ENCODE measurements at regions not wholly inside any gene's neighbourhood (a gene's known extent, or its start where the extent isn't known, plus 50 kb on each side); places are given as distances from the start of the nearest gene placed in this dataset.

DNA sequence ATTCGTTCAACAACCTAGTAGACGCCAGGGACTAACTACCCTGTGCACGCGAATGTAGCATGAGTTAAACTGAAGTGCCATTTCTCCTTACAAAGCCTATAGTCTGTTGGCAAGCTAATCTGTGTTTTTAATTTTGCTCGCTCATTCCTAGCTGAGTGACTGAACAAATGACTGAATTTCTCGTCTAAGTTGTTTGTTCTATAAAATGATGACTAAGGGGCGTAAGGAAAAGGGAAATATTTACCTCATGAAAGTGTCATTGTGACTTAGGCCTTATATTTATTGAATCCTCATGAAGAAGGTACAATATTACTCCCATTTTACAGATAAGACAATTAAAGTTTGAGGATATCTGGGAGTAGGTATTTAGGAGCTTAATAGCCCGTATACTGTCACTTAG, 818.3 kb upstream of the ALCAM start:
- ChIA-PET POLR2A (no interaction called here), CTCF (no interaction called here)
- TF ChIP-seq, protein P1, sequence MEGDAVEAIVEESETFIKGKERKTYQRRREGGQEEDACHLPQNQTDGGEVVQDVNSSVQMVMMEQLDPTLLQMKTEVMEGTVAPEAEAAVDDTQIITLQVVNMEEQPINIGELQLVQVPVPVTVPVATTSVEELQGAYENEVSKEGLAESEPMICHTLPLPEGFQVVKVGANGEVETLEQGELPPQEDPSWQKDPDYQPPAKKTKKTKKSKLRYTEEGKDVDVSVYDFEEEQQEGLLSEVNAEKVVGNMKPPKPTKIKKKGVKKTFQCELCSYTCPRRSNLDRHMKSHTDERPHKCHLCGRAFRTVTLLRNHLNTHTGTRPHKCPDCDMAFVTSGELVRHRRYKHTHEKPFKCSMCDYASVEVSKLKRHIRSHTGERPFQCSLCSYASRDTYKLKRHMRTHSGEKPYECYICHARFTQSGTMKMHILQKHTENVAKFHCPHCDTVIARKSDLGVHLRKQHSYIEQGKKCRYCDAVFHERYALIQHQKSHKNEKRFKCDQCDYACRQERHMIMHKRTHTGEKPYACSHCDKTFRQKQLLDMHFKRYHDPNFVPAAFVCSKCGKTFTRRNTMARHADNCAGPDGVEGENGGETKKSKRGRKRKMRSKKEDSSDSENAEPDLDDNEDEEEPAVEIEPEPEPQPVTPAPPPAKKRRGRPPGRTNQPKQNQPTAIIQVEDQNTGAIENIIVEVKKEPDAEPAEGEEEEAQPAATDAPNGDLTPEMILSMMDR (IDR thresholded peaks at IDR 0.05; ENCODE audit: insufficient read depth in 1 of 2, low read depth in 1 of 2, low read length in 1 of 2, severe bottlenecking in 1 of 2, unreplicated experiment in 1 of 2), result no peak
- Mint-ChIP-seq H3K27me3 (ENCODE audit: insufficient read depth, unreplicated experiment) (peaks cover 2% of the 10 kb centered on the region), H3K4me3 (ENCODE audit: unreplicated experiment) (no peak overlapping the region), H3K27ac (ENCODE audit: unreplicated experiment) (no peak overlapping the region), H3K36me3 (ENCODE audit: insufficient read depth, unreplicated experiment) (no peaks in the 10 kb centered on the region), H3K9me3 (ENCODE audit: unreplicated experiment) (no peaks in the 10 kb centered on the region), H3K4me1 (ENCODE audit: low read depth, unreplicated experiment) (no peaks in the 10 kb centered on the region)
- no peaks in the 10 kb centered on the region for H3K27me3 ChIP-seq (replicated peaks; ENCODE audit: control insufficient read depth, insufficient read depth, low read length)
- intact Hi-C loops (cut with micrococcal nuclease; ENCODE audit: unreplicated experiment), result no loop called here
- no peaks in the 10 kb centered on the region for H3K36me3 ChIP-seq (ENCODE audit: control insufficient read depth, insufficient read depth, low read length)
- H3K4me1 ChIP-seq, result no peaks in the 10 kb centered on the region
- no peak for DNase-seq
- H3K9me3 ChIP-seq, result no peaks in the 10 kb centered on the region
- BruUV-seq (replicated peaks), result no TSS peak
- H3K4me3 ChIP-seq (ENCODE audit: low read depth, low read length), result no peak overlapping the region

DNA sequence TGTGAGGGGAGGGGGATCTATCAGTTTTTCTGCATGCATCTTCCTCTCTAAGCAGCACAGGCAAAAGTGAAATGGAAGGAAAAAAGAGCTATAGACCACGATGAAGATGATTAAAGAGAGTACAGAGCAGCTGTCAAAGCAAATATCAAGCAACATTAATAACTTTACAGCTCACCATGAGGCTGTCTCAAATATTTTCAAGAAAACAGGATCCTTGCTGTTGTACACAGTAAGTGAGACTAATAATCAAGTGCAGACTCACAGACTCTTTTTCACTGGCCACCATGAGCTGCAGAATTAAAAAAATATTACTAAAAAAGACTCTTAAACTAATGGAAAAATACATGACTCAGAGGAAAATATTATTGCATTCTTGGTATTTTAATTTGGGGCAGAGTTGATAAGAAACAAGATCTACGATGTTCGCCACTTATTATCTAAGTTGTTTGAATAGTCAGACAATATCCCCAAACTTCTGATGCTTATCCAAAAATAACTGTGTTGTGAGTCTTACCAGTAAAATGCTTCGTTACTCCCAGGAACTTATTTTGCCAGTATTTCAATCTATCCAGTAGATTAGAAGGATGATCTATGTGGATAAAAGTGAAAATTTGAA, 817.5 kb upstream of the ALCAM start:
- POLR2A ChIA-PET, result no interaction called here
- intact Hi-C loops (cut with micrococcal nuclease; ENCODE audit: unreplicated experiment), result no loop called here
- Mint-ChIP-seq H3K36me3 (ENCODE audit: insufficient read depth, unreplicated experiment) (no peaks in the 10 kb centered on the region), H3K4me3 (ENCODE audit: unreplicated experiment) (no peak overlapping the region), H3K9me3 (ENCODE audit: unreplicated experiment) (no peaks in the 10 kb centered on the region), H3K27me3 (ENCODE audit: insufficient read depth, unreplicated experiment) (peaks cover 2% of the 10 kb centered on the region), H3K4me1 (ENCODE audit: low read depth, unreplicated experiment) (no peaks in the 10 kb centered on the region), H3K27ac (ENCODE audit: unreplicated experiment) (no peak overlapping the region)
- DNase-seq, result no peak
- TF ChIP-seq, protein P1 (IDR thresholded peaks at IDR 0.05; ENCODE audit: insufficient read depth in 1 of 2, low read depth in 1 of 2, low read length in 1 of 2, severe bottlenecking in 1 of 2, unreplicated experiment in 1 of 2), result no peak
- Histone ChIP-seq H3K9me3 (no peaks in the 10 kb centered on the region), H3K36me3 (ENCODE audit: control insufficient read depth, insufficient read depth, low read length) (no peaks in the 10 kb centered on the region), H3K4me3 (ENCODE audit: low read depth, low read length) (no peak overlapping the region), H3K4me1 (no peaks in the 10 kb centered on the region), H3K27me3 (replicated peaks; ENCODE audit: control insufficient read depth, insufficient read depth, low read length) (no peaks in the 10 kb centered on the region)
- CTCF ChIA-PET, result no interaction called here
- no TSS peak for BruUV-seq (replicated peaks)

DNA sequence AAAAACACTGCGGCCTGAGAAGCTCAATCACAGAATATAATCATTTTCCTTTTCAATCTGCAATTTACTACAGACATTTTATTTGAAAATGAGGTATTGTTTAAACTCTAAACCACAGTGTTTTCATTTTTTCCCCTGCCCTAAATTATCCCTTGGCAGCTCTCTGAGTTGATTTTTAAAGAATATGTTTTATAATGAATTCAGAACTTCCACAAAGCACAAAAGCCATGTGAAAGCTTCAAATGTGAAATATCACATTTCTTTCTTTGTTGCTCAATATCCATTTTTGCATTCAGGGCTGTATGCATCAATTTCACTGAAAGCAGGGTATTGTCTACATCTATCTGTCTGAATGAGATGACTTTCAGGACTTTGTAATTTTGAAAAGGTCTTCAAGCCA, 813.6 kb upstream of the ALCAM start:
- CTCF ChIA-PET, result no interaction called here
- BruUV-seq (replicated peaks), result no TSS peak
- no peaks in the 10 kb centered on the region for H3K36me3 Mint-ChIP-seq (ENCODE audit: insufficient read depth, unreplicated experiment)
- no peaks in the 10 kb centered on the region for H3K4me1 Mint-ChIP-seq (ENCODE audit: low read depth, unreplicated experiment)
- Histone ChIP-seq H3K27me3 (replicated peaks; ENCODE audit: control insufficient read depth, insufficient read depth, low read length) (no peaks in the 10 kb centered on the region), H3K4me1 (no peaks in the 10 kb centered on the region), H3K9me3 (no peaks in the 10 kb centered on the region), H3K36me3 (ENCODE audit: control insufficient read depth, insufficient read depth, low read length) (no peaks in the 10 kb centered on the region), H3K4me3 (ENCODE audit: low read depth, low read length) (no peak overlapping the region)
- TF ChIP-seq, protein P1 (IDR thresholded peaks at IDR 0.05; ENCODE audit: insufficient read depth in 1 of 2, low read depth in 1 of 2, low read length in 1 of 2, severe bottlenecking in 1 of 2, unreplicated experiment in 1 of 2), result no peak
- no peaks in the 10 kb centered on the region for H3K9me3 Mint-ChIP-seq (ENCODE audit: unreplicated experiment)
- H3K27me3 Mint-ChIP-seq (ENCODE audit: insufficient read depth, unreplicated experiment), result no peaks in the 10 kb centered on the region
- POLR2A ChIA-PET, result no interaction called here
- no peak overlapping the region for H3K4me3 Mint-ChIP-seq (ENCODE audit: unreplicated experiment)
- intact Hi-C loops (cut with micrococcal nuclease; ENCODE audit: unreplicated experiment), result no loop called here
- no peak for DNase-seq
- H3K27ac Mint-ChIP-seq (ENCODE audit: unreplicated experiment), result no peak overlapping the region

All from Caco-2 (cell line).